Epithelial cell of esophagus (primary cell): ENCODE measurements at regions not wholly inside any gene's neighbourhood (a gene's known extent, or its start where the extent isn't known, plus 50 kb on each side); places are given as distances from the start of the nearest gene placed in this dataset.
"Not testable (repeated sequence)": the region's sequence is repeated elsewhere in the genome, so short reads cannot be mapped to it uniquely, and the experiment has no call there.

Experiments used
- DNase-seq: peaks from one replicate; pipeline ENCODE4 v3.0.0; 2010; ENCODE audit warnings: low read depth
- H3K4me3 ChIP-seq: 2 replicates; pipeline ENCODE4 v1.5.1; 2011; ENCODE audit warnings: mild to moderate bottlenecking, low read length, control low read depth
- CTCF ChIP-seq: IDR thresholded peaks from 2 replicates; pipeline ENCODE4 v1.5.1; 2011; ENCODE audit warnings: low read depth, mild to moderate bottlenecking, low read length, control low read depth, inconsistent platforms; ENCODE audit not compliant: insufficient read depth; ENCODE audit errors: missing control alignments

GRCh38 chrX:817759-818300 is 187.2 kb downstream of the SHOX start:
- no peak overlapping the region for H3K4me3 ChIP-seq
- DNase-seq: no peak
- no peak for TF ChIP-seq CTCF

DNA sequence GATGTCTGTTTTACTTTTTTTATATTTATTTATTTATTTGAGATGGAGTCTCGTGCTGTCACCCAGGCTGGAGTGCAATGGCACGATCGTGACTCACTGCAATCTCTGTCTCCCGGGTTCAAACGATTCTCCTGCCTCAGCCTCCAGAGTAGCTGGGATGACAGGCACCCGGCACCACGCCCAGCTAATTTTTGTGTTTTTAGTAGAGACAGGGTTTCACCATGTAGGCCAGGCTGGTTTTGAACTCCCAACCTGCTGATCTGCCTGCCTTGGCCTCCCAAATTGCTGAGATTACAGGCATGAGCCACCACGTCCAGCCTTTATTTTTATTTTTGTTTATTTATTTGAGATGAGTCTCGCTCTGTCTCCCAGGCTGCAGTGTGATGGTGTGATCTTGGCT is 186.6 kb downstream of the SHOX start:
- H3K4me3 ChIP-seq, DNase-seq: not testable (repeated sequence)

GRCh38 chrX:816411-816810 is 185.8 kb downstream of the SHOX start:
- no peak for DNase-seq
- H3K4me3 ChIP-seq: no peak overlapping the region
- no peak for TF ChIP-seq CTCF

GRCh38 chrX:810186-810585 is 179.6 kb downstream of the SHOX start:
- H3K4me3 ChIP-seq: no peak overlapping the region
- no peak for TF ChIP-seq CTCF
- DNase-seq: no peak

- DNase-seq: no peak
- no peak for TF ChIP-seq CTCF
- H3K4me3 ChIP-seq: no peak overlapping the region
These were observed 178.5 kb downstream of the SHOX start for GRCh38 chrX:809081-809480.

DNA sequence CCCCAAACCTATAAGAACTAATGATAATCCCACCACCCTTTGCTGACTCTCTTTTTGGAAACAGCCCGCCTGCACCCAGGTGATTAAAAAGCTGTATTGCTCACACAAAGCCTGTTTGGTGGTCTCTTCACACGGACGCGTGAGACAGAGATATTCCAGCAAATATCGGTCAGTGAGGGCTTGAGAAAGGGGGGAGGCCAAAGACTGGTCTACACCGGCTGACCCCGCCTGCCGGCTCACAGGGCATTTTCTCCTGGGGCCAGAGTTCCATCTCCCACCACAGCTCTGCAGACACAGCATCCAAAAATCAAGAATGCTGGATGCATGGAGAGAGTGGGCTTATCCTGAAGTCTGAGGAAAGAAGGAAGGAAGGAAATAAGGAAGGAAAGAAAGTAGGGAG is 176.0 kb downstream of the SHOX start:
- no peak for DNase-seq
- TF ChIP-seq CTCF: no peak
- no peak overlapping the region for H3K4me3 ChIP-seq

DNA sequence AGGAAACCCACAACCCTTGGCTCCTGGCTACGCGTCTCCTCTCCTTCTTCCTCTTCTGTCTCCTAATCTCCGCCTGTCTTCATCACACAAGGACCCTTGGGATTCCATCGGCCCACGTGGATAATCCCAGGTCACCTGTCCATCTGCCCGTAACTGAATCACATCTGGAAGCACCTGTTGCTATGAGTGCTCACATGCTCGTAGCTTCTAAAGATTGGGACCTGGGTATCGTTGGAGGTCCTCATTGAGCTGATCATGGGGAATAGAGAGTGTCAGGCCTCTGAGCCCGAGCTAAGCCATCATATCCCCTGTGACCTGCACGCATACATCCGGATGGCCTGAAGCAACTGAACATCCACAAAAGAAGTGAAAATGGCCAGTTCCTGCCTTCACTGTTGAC is 175.4 kb downstream of the SHOX start:
- DNase-seq: no peak
- H3K4me3 ChIP-seq: no peak overlapping the region
- no peak for TF ChIP-seq CTCF
